ENCODE measurements at regions not wholly inside any gene's neighbourhood (a gene's known extent, or its start where the extent isn't known, plus 50 kb on each side); places are given as distances from the start of the nearest gene placed in this dataset.

GRCh38 chr6:156600678-156601077 is 176.5 kb upstream of the ARID1B start:
- TF ChIP-seq CTCF (IDR thresholded peaks at IDR 0.05), result no peak
- no peak for TF ChIP-seq MAZ (IDR thresholded peaks at IDR 0.05; ENCODE audit: borderline replicate concordance, low read depth, low read length)
- TF ChIP-seq ZFP36 (IDR thresholded peaks at IDR 0.05; ENCODE audit: borderline replicate concordance, partially characterized antibody), result no peak
- TF ChIP-seq POLR2AphosphoS2 (conservative IDR thresholded peaks at IDR 0.05; ENCODE audit: low read length), result no peak
- TF ChIP-seq NFE2L2 (conservative IDR thresholded peaks at IDR 0.05; ENCODE audit: low read length), result no peak
- no peak for TF ChIP-seq RCOR1 (IDR thresholded peaks at IDR 0.05; ENCODE audit: low read depth, low read length)
- TF ChIP-seq MAFK (IDR thresholded peaks at IDR 0.05; ENCODE audit: partially characterized antibody), result no peak
- no peak for TF ChIP-seq MAX (IDR thresholded peaks at IDR 0.05)
- TF ChIP-seq POLR2A (IDR thresholded peaks at IDR 0.05; ENCODE audit: low read length), result no peak

All from A549 (cell line).